WTC11 (cell line): ENCODE measurements at regions not wholly inside any gene's neighbourhood (a gene's known extent, or its start where the extent isn't known, plus 50 kb on each side); places are given as distances from the start of the nearest gene placed in this dataset.

Experiments
- NFE2L1 ChIP-seq: sonication (generic); formaldehyde crosslinking; IDR thresholded peaks from 2 replicates; pipeline ENCODE4 v1.8.1; 2023; ENCODE audit warnings: missing genetic modification reagents
- NR1H2 ChIP-seq: sonication (generic); formaldehyde crosslinking; IDR thresholded peaks from 2 replicates; pipeline ENCODE4 v1.9.0; 2021; ENCODE audit warnings: mild to moderate bottlenecking, moderate library complexity, missing genetic modification reagents
- SP1 ChIP-seq: sonication (generic); formaldehyde crosslinking; conservative IDR thresholded peaks from 2 replicates; pipeline ENCODE4 v1.8.1; 2022; ENCODE audit warnings: missing genetic modification reagents
- ZBTB21 ChIP-seq: sonication (generic); formaldehyde crosslinking; IDR thresholded peaks from 2 replicates; pipeline ENCODE4 v1.8.1; 2023; ENCODE audit warnings: mild to moderate bottlenecking, missing genetic modification reagents, borderline replicate concordance
- ZNF396 ChIP-seq: fragments of 250-450 bp; sonication (Bioruptor Pico); IDR thresholded peaks from 2 replicates; pipeline ENCODE4 v1.8.0; 2021; ENCODE audit warnings: mild to moderate bottlenecking, moderate library complexity, borderline replicate concordance
- TF ChIP-seq, protein P1 (sequence below): sonication (generic); formaldehyde crosslinking; IDR thresholded peaks from 2 replicates; pipeline ENCODE4 v1.8.1; 2022; ENCODE audit warnings: low read depth, missing genetic modification reagents, borderline replicate concordance
- TF ChIP-seq, protein P2 (sequence below): fragments of 200-600 bp; IDR thresholded peaks from 2 replicates; pipeline ENCODE4 v1.8.0; 2022; ENCODE audit warnings: antibody characterized with exemption
- TF ChIP-seq, protein P3 (sequence below): sonication (generic); formaldehyde crosslinking; IDR thresholded peaks from 2 replicates; pipeline ENCODE4 v1.8.0; 2022; ENCODE audit warnings: mild to moderate bottlenecking, missing genetic modification reagents
- TF ChIP-seq, protein P4 (sequence below): sonication (generic); formaldehyde crosslinking; IDR thresholded peaks from 2 replicates; pipeline ENCODE4 v1.8.1; 2023; ENCODE audit warnings: mild to moderate bottlenecking, missing genetic modification reagents, moderate library complexity
- TF ChIP-seq, protein P5 (sequence below): sonication (generic); formaldehyde crosslinking; IDR thresholded peaks from 2 replicates; pipeline ENCODE4 v1.8.1; 2022; ENCODE audit warnings: mild to moderate bottlenecking, moderate library complexity, missing genetic modification reagents
- TF ChIP-seq, protein P6 (sequence below): sonication (generic); formaldehyde crosslinking; IDR thresholded peaks from 2 replicates; pipeline ENCODE4 v1.8.0; 2022; ENCODE audit warnings: mild to moderate bottlenecking, missing genetic modification reagents
- TF ChIP-seq, protein P7 (sequence below): sonication (generic); formaldehyde crosslinking; IDR thresholded peaks from 2 replicates; pipeline ENCODE4 v1.8.1; 2022; ENCODE audit warnings: low read depth, mild to moderate bottlenecking, moderate library complexity, missing genetic modification reagents, borderline replicate concordance
- TF ChIP-seq, protein P8 (sequence below): sonication (generic); formaldehyde crosslinking; IDR thresholded peaks from 2 replicates; pipeline ENCODE4 v1.8.1; 2022; ENCODE audit warnings: mild to moderate bottlenecking, missing genetic modification reagents, moderate library complexity, borderline replicate concordance
- TF ChIP-seq, protein P9 (sequence below): sonication (generic); formaldehyde crosslinking; conservative IDR thresholded peaks from 2 replicates; pipeline ENCODE4 v1.8.1; 2022; ENCODE audit warnings: mild to moderate bottlenecking, missing genetic modification reagents

DNA sequence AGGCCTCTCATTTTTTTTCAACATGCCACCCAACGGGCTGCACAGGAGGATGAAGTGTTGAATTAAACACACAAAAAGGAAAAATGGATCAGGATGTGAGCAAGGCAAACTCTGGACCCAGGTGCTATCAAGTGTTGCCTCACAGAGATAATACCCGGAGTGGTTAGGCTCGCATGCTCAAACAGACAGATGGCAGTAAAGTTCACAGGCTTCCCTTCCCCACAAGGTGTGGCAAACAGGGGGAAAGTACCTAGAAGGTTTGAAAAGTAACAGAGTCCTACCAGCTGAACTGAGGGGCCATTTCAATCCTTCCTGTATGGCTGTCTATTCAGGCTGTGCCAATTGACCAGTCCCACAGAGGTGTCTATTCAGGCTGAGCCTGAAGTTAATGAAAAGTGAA is 123.9 kb upstream of the GC start:
- TF ChIP-seq, protein P1, sequence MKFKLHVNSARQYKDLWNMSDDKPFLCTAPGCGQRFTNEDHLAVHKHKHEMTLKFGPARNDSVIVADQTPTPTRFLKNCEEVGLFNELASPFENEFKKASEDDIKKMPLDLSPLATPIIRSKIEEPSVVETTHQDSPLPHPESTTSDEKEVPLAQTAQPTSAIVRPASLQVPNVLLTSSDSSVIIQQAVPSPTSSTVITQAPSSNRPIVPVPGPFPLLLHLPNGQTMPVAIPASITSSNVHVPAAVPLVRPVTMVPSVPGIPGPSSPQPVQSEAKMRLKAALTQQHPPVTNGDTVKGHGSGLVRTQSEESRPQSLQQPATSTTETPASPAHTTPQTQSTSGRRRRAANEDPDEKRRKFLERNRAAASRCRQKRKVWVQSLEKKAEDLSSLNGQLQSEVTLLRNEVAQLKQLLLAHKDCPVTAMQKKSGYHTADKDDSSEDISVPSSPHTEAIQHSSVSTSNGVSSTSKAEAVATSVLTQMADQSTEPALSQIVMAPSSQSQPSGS, result no peak
- TF ChIP-seq, protein P2, sequence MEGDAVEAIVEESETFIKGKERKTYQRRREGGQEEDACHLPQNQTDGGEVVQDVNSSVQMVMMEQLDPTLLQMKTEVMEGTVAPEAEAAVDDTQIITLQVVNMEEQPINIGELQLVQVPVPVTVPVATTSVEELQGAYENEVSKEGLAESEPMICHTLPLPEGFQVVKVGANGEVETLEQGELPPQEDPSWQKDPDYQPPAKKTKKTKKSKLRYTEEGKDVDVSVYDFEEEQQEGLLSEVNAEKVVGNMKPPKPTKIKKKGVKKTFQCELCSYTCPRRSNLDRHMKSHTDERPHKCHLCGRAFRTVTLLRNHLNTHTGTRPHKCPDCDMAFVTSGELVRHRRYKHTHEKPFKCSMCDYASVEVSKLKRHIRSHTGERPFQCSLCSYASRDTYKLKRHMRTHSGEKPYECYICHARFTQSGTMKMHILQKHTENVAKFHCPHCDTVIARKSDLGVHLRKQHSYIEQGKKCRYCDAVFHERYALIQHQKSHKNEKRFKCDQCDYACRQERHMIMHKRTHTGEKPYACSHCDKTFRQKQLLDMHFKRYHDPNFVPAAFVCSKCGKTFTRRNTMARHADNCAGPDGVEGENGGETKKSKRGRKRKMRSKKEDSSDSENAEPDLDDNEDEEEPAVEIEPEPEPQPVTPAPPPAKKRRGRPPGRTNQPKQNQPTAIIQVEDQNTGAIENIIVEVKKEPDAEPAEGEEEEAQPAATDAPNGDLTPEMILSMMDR, result no peak
- TF ChIP-seq SP1 (CRISPR knock-in tag) (no peak), NR1H2 (CRISPR knock-in tag) (no peak), NFE2L1 (no peak), ZBTB21 (CRISPR knock-in tag) (no peak), ZNF396 (CRISPR knock-in tag) (no peak)
- TF ChIP-seq, protein P3, sequence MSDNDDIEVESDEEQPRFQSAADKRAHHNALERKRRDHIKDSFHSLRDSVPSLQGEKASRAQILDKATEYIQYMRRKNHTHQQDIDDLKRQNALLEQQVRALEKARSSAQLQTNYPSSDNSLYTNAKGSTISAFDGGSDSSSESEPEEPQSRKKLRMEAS (CRISPR knock-in tag), result no peak
- TF ChIP-seq, protein P4, sequence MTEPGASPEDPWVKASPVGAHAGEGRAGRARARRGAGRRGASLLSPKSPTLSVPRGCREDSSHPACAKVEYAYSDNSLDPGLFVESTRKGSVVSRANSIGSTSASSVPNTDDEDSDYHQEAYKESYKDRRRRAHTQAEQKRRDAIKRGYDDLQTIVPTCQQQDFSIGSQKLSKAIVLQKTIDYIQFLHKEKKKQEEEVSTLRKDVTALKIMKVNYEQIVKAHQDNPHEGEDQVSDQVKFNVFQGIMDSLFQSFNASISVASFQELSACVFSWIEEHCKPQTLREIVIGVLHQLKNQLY (CRISPR knock-in tag), result no peak
- TF ChIP-seq, protein P5, sequence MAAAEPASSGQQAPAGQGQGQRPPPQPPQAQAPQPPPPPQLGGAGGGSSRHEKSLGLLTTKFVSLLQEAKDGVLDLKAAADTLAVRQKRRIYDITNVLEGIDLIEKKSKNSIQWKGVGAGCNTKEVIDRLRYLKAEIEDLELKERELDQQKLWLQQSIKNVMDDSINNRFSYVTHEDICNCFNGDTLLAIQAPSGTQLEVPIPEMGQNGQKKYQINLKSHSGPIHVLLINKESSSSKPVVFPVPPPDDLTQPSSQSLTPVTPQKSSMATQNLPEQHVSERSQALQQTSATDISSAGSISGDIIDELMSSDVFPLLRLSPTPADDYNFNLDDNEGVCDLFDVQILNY, result no peak
- TF ChIP-seq, protein P6, sequence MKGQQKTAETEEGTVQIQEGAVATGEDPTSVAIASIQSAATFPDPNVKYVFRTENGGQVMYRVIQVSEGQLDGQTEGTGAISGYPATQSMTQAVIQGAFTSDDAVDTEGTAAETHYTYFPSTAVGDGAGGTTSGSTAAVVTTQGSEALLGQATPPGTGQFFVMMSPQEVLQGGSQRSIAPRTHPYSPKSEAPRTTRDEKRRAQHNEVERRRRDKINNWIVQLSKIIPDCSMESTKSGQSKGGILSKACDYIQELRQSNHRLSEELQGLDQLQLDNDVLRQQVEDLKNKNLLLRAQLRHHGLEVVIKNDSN, result no peak
- TF ChIP-seq, protein P7, sequence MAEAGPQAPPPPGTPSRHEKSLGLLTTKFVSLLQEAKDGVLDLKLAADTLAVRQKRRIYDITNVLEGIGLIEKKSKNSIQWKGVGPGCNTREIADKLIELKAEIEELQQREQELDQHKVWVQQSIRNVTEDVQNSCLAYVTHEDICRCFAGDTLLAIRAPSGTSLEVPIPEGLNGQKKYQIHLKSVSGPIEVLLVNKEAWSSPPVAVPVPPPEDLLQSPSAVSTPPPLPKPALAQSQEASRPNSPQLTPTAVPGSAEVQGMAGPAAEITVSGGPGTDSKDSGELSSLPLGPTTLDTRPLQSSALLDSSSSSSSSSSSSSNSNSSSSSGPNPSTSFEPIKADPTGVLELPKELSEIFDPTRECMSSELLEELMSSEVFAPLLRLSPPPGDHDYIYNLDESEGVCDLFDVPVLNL, result no peak
- TF ChIP-seq, protein P8, sequence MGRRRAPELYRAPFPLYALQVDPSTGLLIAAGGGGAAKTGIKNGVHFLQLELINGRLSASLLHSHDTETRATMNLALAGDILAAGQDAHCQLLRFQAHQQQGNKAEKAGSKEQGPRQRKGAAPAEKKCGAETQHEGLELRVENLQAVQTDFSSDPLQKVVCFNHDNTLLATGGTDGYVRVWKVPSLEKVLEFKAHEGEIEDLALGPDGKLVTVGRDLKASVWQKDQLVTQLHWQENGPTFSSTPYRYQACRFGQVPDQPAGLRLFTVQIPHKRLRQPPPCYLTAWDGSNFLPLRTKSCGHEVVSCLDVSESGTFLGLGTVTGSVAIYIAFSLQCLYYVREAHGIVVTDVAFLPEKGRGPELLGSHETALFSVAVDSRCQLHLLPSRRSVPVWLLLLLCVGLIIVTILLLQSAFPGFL (CRISPR knock-in tag), result no peak
- TF ChIP-seq, protein P9, sequence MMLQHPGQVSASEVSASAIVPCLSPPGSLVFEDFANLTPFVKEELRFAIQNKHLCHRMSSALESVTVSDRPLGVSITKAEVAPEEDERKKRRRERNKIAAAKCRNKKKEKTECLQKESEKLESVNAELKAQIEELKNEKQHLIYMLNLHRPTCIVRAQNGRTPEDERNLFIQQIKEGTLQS (CRISPR knock-in tag), result no peak
